Spleen (tissue), 7 donors: ENCODE measurements at regions not wholly inside any gene's neighbourhood (a gene's known extent, or its start where the extent isn't known, plus 50 kb on each side); places are given as distances from the start of the nearest gene placed in this dataset.

Experiments used
- POLR2AphosphoS5 ChIP-seq, 3 donors: sonication (generic); formaldehyde crosslinking; IDR thresholded peaks; one replicate each; pipeline ENCODE4 v1.5.1; 2017; ENCODE audit warnings: antibody characterized with exemption in 3 of 3
- TF ChIP-seq, protein P1 (sequence below), 11 experiments: fragments of 200-600 bp in 7 of 11; fragments of 450-650 bp in 4 of 11; sonication (generic) in 4 of 11; IDR thresholded peaks in 8 of 11; conservative IDR thresholded peaks in 3 of 11; 1 replicate in 7 of 11; 2 replicates in 4 of 11; pipeline versions ENCODE4 v1.4.0 to v1.8.0; 2016 to 2021; ENCODE audit warnings: antibody characterized with exemption in 11 of 11, inconsistent platforms in 4 of 11, mild to moderate bottlenecking in 1 of 11
- donor health status: DM: no; HTN: no; CAD: no; lungs with moderate emphysema.
- donor health status: DM: no; HTN: no; CAD: no.
- donor health status: DM: no; HTN: no; CAD: no.

DNA sequence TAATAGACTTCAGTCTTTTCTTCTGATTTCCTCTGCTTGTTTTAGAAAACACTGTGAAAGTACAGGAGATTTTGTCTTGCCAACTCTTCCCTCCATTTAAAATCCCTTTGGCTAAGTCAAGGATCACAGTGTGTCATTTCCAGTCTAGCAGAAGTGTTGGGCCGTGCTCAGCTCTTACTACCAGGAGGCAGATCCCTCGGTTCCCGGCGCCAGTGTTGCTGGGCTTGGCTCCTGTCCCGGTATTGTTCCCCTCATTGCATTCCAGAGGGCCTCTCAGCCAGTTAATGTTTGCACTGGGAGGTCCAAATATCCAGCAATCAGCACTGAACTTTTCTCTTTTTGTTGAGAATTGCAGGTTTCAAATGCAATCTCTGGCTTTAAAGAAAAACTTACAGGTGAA is 612.1 kb upstream of the MGMT start:
- TF ChIP-seq, protein P1, sequence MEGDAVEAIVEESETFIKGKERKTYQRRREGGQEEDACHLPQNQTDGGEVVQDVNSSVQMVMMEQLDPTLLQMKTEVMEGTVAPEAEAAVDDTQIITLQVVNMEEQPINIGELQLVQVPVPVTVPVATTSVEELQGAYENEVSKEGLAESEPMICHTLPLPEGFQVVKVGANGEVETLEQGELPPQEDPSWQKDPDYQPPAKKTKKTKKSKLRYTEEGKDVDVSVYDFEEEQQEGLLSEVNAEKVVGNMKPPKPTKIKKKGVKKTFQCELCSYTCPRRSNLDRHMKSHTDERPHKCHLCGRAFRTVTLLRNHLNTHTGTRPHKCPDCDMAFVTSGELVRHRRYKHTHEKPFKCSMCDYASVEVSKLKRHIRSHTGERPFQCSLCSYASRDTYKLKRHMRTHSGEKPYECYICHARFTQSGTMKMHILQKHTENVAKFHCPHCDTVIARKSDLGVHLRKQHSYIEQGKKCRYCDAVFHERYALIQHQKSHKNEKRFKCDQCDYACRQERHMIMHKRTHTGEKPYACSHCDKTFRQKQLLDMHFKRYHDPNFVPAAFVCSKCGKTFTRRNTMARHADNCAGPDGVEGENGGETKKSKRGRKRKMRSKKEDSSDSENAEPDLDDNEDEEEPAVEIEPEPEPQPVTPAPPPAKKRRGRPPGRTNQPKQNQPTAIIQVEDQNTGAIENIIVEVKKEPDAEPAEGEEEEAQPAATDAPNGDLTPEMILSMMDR (IDR thresholded peaks at IDR 0.05 in 8 of 11, conservative IDR thresholded peaks at IDR 0.05 in 3 of 11) = no peak
- no peak for TF ChIP-seq POLR2AphosphoS5 (IDR thresholded peaks at IDR 0.05)
